ENCODE measurements at regions not wholly inside any gene's neighbourhood (a gene's known extent, or its start where the extent isn't known, plus 50 kb on each side); places are given as distances from the start of the nearest gene placed in this dataset.
"Not testable (repeated sequence)": the region's sequence is repeated elsewhere in the genome, so short reads cannot be mapped to it uniquely, and the experiment has no call there.

DNA sequence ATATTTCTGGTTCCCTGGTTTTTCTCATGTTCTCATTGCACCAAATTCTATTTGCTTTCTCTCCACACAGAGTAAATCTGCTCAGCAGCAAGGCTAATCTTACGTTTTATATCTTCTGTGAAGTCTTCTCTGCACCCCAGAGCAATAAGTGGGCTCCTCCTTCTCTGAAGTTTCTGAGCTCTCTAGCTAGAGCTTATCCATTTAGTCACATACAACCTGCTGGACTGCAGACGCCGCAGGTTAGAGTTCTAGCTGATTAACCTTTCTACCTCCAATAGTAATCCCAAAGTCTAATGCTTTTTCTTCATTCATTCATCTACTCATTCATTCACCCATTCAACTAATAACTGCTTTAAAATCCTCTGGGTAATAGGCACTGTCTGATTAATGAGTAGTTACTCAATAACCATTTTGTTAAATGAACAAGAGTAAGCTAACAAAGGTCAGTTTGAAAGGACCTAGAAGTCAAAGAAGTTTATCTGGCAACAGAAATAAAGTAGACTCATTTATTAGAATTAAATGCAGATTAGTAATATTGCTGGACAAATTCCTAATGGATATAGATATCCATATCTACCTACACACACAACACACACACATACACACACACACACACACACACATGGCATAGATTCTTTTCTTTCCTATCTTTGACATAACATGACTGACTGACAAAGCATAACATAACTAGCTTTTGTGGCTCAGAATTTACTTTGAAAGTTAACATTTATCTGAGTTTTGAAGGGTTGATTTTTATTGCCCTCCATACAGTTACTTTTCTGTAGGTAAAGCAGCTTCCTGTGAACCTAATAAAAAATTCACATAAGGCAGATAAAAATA is 984.6 kb upstream of the SEMA6A start:
- 79 to 84% methylated on average over 3 of the region's 3 CpGs for WGBS, 2 donors
- Histone ChIP-seq H3K4me1 (no peaks in the 10 kb centered on the region), H3K9me3 (no peaks in the 10 kb centered on the region), H3K4me3 (replicated peaks in 1 of 3) (no peak overlapping the region), H3K27ac (no peak overlapping the region), H3K36me3 (no peaks in the 10 kb centered on the region), H3K27me3 (no peaks in the 10 kb centered on the region)
- intact Hi-C loops (cut with DNase I), result no loop called here
- TF ChIP-seq POLR2A (IDR thresholded peaks at IDR 0.05), result no peak
- TF ChIP-seq, protein P1, sequence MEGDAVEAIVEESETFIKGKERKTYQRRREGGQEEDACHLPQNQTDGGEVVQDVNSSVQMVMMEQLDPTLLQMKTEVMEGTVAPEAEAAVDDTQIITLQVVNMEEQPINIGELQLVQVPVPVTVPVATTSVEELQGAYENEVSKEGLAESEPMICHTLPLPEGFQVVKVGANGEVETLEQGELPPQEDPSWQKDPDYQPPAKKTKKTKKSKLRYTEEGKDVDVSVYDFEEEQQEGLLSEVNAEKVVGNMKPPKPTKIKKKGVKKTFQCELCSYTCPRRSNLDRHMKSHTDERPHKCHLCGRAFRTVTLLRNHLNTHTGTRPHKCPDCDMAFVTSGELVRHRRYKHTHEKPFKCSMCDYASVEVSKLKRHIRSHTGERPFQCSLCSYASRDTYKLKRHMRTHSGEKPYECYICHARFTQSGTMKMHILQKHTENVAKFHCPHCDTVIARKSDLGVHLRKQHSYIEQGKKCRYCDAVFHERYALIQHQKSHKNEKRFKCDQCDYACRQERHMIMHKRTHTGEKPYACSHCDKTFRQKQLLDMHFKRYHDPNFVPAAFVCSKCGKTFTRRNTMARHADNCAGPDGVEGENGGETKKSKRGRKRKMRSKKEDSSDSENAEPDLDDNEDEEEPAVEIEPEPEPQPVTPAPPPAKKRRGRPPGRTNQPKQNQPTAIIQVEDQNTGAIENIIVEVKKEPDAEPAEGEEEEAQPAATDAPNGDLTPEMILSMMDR (IDR thresholded peaks at IDR 0.05), result no peak
- DNase-seq, result no peak

DNA sequence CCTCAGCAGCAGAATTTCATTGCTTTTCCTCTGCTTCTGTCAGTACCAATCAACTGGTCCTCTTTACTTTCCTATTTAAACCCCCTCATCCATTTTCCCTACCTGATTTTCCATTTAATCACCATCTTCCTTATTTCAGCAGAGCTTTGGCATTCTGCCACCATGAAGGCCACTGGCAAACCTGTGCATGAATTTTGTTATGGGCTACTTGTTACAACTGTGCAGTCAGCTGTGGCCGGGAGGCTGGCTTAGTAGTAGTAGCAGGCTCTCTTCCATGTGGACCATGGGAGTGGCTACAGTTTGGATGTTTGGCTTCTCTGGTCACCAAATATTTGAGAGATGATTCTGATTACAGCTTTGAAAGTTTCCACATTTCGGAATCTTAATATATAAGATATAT is 976.6 kb upstream of the SEMA6A start:
- intact Hi-C loops (cut with DNase I), result no loop called here
- WGBS, 2 donors, result 79 to 86% methylated on average over 2 of the region's 2 CpGs
- no peak overlapping the region for H3K4me3 ChIP-seq (replicated peaks in 1 of 3)

DNA sequence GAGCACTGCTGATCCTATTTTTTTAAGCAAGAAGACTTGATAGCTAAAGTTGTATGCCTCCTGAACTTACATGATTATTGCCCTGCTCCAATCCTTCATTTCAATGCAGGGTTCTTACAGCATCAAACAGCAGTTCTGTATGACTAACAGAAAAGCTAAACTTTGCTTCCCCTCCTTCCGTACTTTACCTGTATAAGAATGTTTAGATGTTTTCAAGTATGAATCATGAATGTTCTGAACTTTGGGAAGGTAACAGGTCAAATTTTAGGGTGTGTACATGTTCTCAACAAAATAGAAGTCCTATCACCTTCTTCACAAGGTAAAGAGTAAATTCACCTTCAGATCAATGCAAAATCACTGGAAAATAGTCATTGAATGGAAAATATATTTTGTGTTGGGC is 972.6 kb upstream of the SEMA6A start:
- H3K27ac ChIP-seq, result no peak overlapping the region
- no peak for TF ChIP-seq POLR2A (IDR thresholded peaks at IDR 0.05)
- TF ChIP-seq, protein P1 (IDR thresholded peaks at IDR 0.05), result no peak
- H3K9me3 ChIP-seq, result no peaks in the 10 kb centered on the region
- no peak for DNase-seq
- H3K4me3 ChIP-seq (replicated peaks in 1 of 3), result no peak overlapping the region
- intact Hi-C loops (cut with DNase I), result no loop called here
- 90 to 100% methylated on average over 1 of the region's 1 CpG for WGBS, 2 donors
- no peaks in the 10 kb centered on the region for H3K27me3 ChIP-seq
- no peaks in the 10 kb centered on the region for H3K4me1 ChIP-seq
- no peaks in the 10 kb centered on the region for H3K36me3 ChIP-seq

More for the DNA sequence above, 976.6 kb upstream of the SEMA6A start:
- Histone ChIP-seq H3K27me3 (no peaks in the 10 kb centered on the region), H3K9me3 (no peaks in the 10 kb centered on the region), H3K27ac (no peak overlapping the region), H3K36me3 (no peaks in the 10 kb centered on the region), H3K4me1 (no peaks in the 10 kb centered on the region)
- DNase-seq, result peak; percentile 41 to 53
- TF ChIP-seq, protein P1 (IDR thresholded peaks at IDR 0.05), result no peak
- TF ChIP-seq POLR2A (IDR thresholded peaks at IDR 0.05), result no peak

DNA sequence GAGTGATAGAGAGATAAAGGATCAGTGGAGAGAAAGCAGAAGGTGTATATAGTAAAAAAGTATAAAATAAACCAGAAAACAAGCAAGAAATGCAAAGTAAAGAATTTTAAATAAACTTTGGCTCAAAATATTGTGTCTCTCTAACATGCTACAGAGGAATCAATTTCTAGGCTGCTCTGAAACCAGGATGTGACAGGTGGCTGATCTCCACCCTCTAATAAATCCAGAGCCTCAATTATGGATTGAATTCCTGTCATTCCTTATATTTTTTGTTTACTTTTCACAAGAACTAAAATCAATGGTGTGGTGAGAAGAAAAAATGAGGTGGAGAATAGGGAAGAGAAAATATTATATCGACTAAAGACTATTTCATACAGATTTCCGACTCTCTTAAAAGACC is 965.1 kb upstream of the SEMA6A start:
- no peak overlapping the region for H3K27ac ChIP-seq
- H3K4me3 ChIP-seq (replicated peaks in 1 of 3), result no peak overlapping the region
- H3K36me3 ChIP-seq, result no peaks in the 10 kb centered on the region
- no peaks in the 10 kb centered on the region for H3K9me3 ChIP-seq
- intact Hi-C loops (cut with DNase I), result no loop called here
- H3K27me3 ChIP-seq, result no peaks in the 10 kb centered on the region
- TF ChIP-seq POLR2A (IDR thresholded peaks at IDR 0.05), result no peak
- TF ChIP-seq, protein P1 (IDR thresholded peaks at IDR 0.05), result no peak
- DNase-seq, result no peak
- 96 to 99% methylated on average over 2 of the region's 2 CpGs for WGBS, 2 donors
- H3K4me1 ChIP-seq, result no peaks in the 10 kb centered on the region

DNA sequence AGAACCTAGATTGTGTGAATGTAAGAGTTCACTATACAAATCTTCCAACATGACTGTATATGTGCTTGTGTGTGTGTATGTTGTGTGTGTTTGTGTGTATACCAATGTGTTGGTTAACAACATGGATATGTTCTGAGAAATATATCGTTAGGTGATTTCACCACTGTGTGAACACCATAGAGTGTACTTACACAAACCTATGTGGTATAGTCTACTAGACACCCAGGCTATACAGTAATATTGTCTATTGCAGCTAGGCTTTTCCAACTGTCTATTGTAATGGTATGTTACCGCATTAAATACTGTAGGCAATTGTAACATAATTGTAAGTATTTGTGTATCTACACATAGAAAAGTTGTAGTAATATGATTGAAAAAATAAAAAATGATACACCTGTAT is 959.2 kb upstream of the SEMA6A start:
- 96 to 99% methylated on average over 2 of the region's 2 CpGs for WGBS, 2 donors
- TF ChIP-seq POLR2A (IDR thresholded peaks at IDR 0.05), result no peak
- TF ChIP-seq, protein P1 (IDR thresholded peaks at IDR 0.05), result no peak
- Histone ChIP-seq H3K4me3 (replicated peaks in 1 of 3) (no peak overlapping the region), H3K36me3 (no peaks in the 10 kb centered on the region), H3K27me3 (no peaks in the 10 kb centered on the region), H3K4me1 (no peaks in the 10 kb centered on the region), H3K9me3 (no peaks in the 10 kb centered on the region), H3K27ac (no peak overlapping the region)
- DNase-seq, result no peak
- intact Hi-C loops (cut with DNase I), result no loop called here

DNA sequence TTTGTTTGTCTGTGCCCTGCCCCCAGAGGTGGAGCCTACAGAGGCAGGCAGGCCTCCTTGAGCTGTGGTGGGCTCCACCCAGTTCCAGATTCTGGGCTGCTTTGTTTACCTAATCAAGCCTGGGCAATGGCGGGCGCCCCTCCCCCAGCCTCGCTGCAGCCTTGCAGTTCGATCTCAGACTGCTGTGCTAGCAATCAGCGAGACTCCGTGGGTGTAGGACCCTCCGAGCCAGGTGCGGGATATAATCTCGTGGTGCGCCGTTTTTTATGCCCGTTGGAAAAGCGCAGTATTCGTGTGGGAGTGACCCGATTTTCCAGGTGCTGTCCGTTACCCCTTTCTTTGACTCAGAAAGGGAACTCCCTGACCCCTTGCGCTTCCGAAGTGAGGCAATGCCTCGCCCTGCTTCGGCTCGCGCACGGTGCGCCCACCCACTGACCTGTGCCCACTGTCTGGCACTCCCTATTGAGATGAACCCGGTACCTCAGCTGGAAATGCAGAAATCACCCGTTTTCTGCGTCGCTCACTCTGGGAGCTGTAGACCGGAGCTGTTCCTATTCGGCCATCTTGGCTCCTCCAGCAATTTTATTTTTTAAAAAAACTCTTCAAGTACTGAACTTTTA is 958.5 kb upstream of the SEMA6A start:
- H3K4me3 ChIP-seq (replicated peaks in 1 of 3); H3K36me3 ChIP-seq; DNase-seq; H3K9me3 ChIP-seq; H3K27me3 ChIP-seq; H3K4me1 ChIP-seq; intact Hi-C loops (cut with DNase I); H3K27ac ChIP-seq: not testable (repeated sequence)
- WGBS, 2 donors, result 94 to 96% methylated on average over 27 to 30 of the region's 30 CpGs

Measured in thyroid gland (tissue), 4 donors.